ENCODE measurements at regions not wholly inside any gene's neighbourhood (a gene's known extent, or its start where the extent isn't known, plus 50 kb on each side); places are given as distances from the start of the nearest gene placed in this dataset.

DNA sequence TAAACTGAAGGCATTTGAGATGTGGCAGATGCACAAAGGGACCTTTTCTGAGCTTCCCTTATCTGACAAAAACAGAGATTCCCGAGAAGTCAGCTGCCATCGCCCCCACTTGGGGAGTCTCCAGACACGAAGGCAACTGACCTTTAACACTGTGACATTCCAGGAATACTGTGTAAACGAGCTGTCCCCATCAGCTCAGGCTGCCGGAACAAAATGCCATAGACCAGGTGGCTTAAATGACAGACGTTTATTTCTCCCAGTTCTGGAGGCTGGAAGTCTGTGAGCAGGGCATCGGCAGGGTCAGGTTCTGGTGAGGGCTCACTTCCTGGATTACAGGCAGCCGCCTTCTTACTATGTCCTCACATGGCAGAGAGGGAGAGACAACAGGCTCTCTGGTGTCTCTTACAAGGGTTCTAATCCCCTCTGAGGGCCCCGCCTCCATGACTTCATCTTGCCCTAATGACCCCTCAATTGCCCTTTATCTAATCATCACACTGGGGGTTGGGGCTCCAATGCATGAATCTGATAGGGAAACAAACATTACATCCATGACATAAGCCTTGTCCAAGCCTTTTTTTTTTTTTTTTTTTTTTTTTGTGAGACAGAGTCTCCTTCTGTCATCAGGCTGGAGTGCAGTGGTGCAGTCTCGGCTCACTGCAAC lies 178.5 kb upstream of the RPL38 start:
- no peak for DNase-seq
- Histone ChIP-seq H3K9me3 (no peaks in the 10 kb centered on the region), H3K4me1 (no peaks in the 10 kb centered on the region), H3K27me3 (no peaks in the 10 kb centered on the region), H3K27ac (no peak overlapping the region), H3K36me3 (no peaks in the 10 kb centered on the region), H3K4me3 (no peak overlapping the region)
- in situ Hi-C loops (cut with MboI; ENCODE audit: low pct_ligation_motif_present in 1 of 4, low pct_unique_long_range_greater_than_20kb in 1 of 4, low sequenced_read_pairs in 3 of 4) = no loop called here
- intact Hi-C loops (cut with DNase I; ENCODE audit: low total_unique reads) = no loop called here
- WGBS, 2 donors (ENCODE audit: low coverage in 1 of 2) = 48% methylated on average over 10 of the region's 10 CpGs; no CpG with 5 or more reads in 1 of the 2 donors
- no peak for TF ChIP-seq EP300 (IDR thresholded peaks at IDR 0.05; ENCODE audit: low read depth)
- TF ChIP-seq POLR2A (IDR thresholded peaks at IDR 0.05) = no peak
- TF ChIP-seq, protein P1, sequence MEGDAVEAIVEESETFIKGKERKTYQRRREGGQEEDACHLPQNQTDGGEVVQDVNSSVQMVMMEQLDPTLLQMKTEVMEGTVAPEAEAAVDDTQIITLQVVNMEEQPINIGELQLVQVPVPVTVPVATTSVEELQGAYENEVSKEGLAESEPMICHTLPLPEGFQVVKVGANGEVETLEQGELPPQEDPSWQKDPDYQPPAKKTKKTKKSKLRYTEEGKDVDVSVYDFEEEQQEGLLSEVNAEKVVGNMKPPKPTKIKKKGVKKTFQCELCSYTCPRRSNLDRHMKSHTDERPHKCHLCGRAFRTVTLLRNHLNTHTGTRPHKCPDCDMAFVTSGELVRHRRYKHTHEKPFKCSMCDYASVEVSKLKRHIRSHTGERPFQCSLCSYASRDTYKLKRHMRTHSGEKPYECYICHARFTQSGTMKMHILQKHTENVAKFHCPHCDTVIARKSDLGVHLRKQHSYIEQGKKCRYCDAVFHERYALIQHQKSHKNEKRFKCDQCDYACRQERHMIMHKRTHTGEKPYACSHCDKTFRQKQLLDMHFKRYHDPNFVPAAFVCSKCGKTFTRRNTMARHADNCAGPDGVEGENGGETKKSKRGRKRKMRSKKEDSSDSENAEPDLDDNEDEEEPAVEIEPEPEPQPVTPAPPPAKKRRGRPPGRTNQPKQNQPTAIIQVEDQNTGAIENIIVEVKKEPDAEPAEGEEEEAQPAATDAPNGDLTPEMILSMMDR (IDR thresholded peaks at IDR 0.05) = no peak
- no peak for TF ChIP-seq POLR2AphosphoS5 (IDR thresholded peaks at IDR 0.05)

DNA sequence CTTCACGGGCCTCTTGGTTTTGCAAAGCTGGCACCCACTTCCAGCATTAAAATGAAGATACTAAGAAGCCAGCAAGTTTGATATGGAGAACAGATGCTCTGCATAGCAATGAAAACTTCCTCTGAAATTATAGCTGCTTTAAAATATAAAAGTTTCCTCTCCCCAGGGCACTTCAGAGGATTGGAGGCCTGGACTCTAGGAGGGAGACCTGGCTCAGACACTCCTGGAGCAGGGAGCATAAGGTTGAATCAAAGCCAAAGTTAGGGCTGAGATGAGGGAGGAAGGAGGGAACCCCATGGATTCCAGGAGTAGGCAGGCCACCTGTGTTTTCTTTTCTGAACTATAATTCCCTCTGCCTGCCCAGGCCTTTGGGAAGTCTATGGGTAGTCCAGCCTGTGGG lies 176.0 kb upstream of the RPL38 start:
- WGBS, 2 donors (ENCODE audit: low coverage in 1 of 2) = 46 to 60% methylated on average over 1 of the region's 1 CpG
- intact Hi-C loops (cut with DNase I; ENCODE audit: low total_unique reads) (no loop called here), in situ Hi-C loops (cut with MboI; ENCODE audit: low pct_ligation_motif_present in 1 of 4, low pct_unique_long_range_greater_than_20kb in 1 of 4, low sequenced_read_pairs in 3 of 4) (no loop called here)
- Histone ChIP-seq H3K9me3 (no peaks in the 10 kb centered on the region), H3K27ac (no peak overlapping the region), H3K36me3 (no peaks in the 10 kb centered on the region), H3K4me1 (no peaks in the 10 kb centered on the region), H3K27me3 (no peaks in the 10 kb centered on the region), H3K4me3 (no peak overlapping the region)
- no peak for DNase-seq
- no peak for TF ChIP-seq POLR2AphosphoS5 (IDR thresholded peaks at IDR 0.05)
- TF ChIP-seq, protein P1 (IDR thresholded peaks at IDR 0.05) = no peak
- no peak for TF ChIP-seq POLR2A (IDR thresholded peaks at IDR 0.05)
- TF ChIP-seq EP300 (IDR thresholded peaks at IDR 0.05; ENCODE audit: low read depth) = no peak

DNA sequence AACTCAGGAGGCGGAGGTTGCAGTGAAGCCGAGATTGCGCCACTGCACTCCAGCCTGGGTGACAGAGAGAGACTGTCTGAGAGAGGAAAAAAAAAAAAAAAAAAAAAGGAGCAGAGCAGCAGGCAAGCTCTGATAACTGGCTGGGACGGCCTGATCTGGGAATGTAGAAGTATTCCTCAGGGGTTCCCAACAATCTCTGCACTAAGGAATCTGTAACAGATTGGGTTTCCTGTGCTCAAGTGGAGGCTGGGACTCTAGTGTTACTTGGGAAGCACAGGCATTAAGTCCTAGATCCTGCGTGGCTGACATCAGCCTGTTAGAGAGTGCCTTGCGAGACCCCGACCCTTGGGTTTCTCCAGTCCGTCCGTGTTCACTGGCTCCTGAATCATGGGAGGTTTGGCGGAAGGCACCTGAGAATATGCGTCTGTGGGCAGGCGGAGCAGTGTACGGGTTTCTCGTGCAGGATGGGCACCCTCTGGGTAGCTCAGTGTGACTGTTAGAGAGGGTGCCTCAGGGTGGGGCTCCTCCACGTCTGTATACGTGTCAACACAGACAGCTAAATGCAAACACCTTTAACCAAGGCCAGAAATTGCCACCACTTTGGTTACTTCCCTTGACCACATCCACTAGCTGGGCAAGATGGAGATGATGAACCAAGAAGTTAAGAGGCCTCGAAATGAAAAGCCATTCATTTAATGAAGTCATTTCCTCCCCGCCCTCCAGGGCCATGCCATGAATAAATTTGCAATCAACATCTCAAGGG lies 174.9 kb upstream of the RPL38 start:
- Histone ChIP-seq H3K4me1 (no peaks in the 10 kb centered on the region), H3K27ac (no peak overlapping the region), H3K9me3 (no peaks in the 10 kb centered on the region), H3K27me3 (no peaks in the 10 kb centered on the region), H3K36me3 (no peaks in the 10 kb centered on the region), H3K4me3 (no peak overlapping the region)
- in situ Hi-C loops (cut with MboI; ENCODE audit: low pct_ligation_motif_present in 1 of 4, low pct_unique_long_range_greater_than_20kb in 1 of 4, low sequenced_read_pairs in 3 of 4) = no loop called here
- 83% methylated on average over 18 of the region's 18 CpGs; no CpG with 5 or more reads in 1 of the 2 donors for WGBS, 2 donors (ENCODE audit: low coverage in 1 of 2)
- no peak for TF ChIP-seq POLR2A (IDR thresholded peaks at IDR 0.05)
- no peak for TF ChIP-seq EP300 (IDR thresholded peaks at IDR 0.05; ENCODE audit: low read depth)
- no peak for TF ChIP-seq POLR2AphosphoS5 (IDR thresholded peaks at IDR 0.05)
- TF ChIP-seq, protein P1 (IDR thresholded peaks at IDR 0.05) = no peak
- no peak for DNase-seq
- intact Hi-C loops (cut with DNase I; ENCODE audit: low total_unique reads) = no loop called here

GRCh38 chr17:74031316-74032090 lies 172.0 kb upstream of the RPL38 start:
- no peak for DNase-seq
- Histone ChIP-seq H3K36me3 (no peaks in the 10 kb centered on the region), H3K4me3 (no peak overlapping the region), H3K27ac (no peak overlapping the region), H3K27me3 (no peaks in the 10 kb centered on the region), H3K4me1 (no peaks in the 10 kb centered on the region), H3K9me3 (no peaks in the 10 kb centered on the region)
- intact Hi-C loops (cut with DNase I; ENCODE audit: low total_unique reads) (no loop called here), in situ Hi-C loops (cut with MboI; ENCODE audit: low pct_ligation_motif_present in 1 of 4, low pct_unique_long_range_greater_than_20kb in 1 of 4, low sequenced_read_pairs in 3 of 4) (no loop called here)
- TF ChIP-seq EP300 (IDR thresholded peaks at IDR 0.05; ENCODE audit: low read depth) (no peak), POLR2A (IDR thresholded peaks at IDR 0.05) (no peak), POLR2AphosphoS5 (IDR thresholded peaks at IDR 0.05) (no peak)
- TF ChIP-seq, protein P1 (IDR thresholded peaks at IDR 0.05) = no peak
- 25 to 84% methylated on average over 2 to 17 of the region's 17 CpGs for WGBS, 2 donors (ENCODE audit: low coverage in 1 of 2)

Data from transverse colon (tissue), 4 donors.